Thyroid gland (tissue), 4 donors: ENCODE measurements at regions not wholly inside any gene's neighbourhood (a gene's known extent, or its start where the extent isn't known, plus 50 kb on each side); places are given as distances from the start of the nearest gene placed in this dataset.

Experiments used
- POLR2A ChIP-seq, 2 donors: fragments of 450-650 bp; IDR thresholded peaks; one replicate each; pipeline ENCODE4 v1.6.1; 2017; ENCODE audit warnings: antibody characterized with exemption in 2 of 2, mild to moderate bottlenecking in 2 of 2, moderate library complexity in 1 of 2
- TF ChIP-seq, protein P1 (sequence below), 6 experiments: fragments of 200-600 bp in 3 of 6; fragments of 450-650 bp in 3 of 6; sonication (generic) in 3 of 6; IDR thresholded peaks; one replicate each; pipeline ENCODE4 v1.5.1; 2016 to 2019; ENCODE audit warnings: antibody characterized with exemption in 6 of 6, mild to moderate bottlenecking in 2 of 6, inconsistent platforms in 1 of 6, moderate library complexity in 1 of 6

GRCh38 chr3:181174676-181175233 is 185.2 kb upstream of the DNAJC19 start:
- TF ChIP-seq, protein P1, sequence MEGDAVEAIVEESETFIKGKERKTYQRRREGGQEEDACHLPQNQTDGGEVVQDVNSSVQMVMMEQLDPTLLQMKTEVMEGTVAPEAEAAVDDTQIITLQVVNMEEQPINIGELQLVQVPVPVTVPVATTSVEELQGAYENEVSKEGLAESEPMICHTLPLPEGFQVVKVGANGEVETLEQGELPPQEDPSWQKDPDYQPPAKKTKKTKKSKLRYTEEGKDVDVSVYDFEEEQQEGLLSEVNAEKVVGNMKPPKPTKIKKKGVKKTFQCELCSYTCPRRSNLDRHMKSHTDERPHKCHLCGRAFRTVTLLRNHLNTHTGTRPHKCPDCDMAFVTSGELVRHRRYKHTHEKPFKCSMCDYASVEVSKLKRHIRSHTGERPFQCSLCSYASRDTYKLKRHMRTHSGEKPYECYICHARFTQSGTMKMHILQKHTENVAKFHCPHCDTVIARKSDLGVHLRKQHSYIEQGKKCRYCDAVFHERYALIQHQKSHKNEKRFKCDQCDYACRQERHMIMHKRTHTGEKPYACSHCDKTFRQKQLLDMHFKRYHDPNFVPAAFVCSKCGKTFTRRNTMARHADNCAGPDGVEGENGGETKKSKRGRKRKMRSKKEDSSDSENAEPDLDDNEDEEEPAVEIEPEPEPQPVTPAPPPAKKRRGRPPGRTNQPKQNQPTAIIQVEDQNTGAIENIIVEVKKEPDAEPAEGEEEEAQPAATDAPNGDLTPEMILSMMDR (IDR thresholded peaks at IDR 0.05) = no peak
- no peak for TF ChIP-seq POLR2A (IDR thresholded peaks at IDR 0.05)
